K562 (cell line): ENCODE measurements at regions not wholly inside any gene's neighbourhood (a gene's known extent, or its start where the extent isn't known, plus 50 kb on each side); places are given as distances from the start of the nearest gene placed in this dataset.

Experiments
- ATAC-seq: fragments of 200-7000 bp; cut with Tn5 transposase; 3 replicates; pipeline ENCODE4 v1.9.1; 2020; ENCODE audit warnings: moderate library complexity
- BruUV-seq: library from RNA; stranded (reverse); fragments of 400-500 nt; replicated peaks from 2 replicates; lab custom pipeline; 2021; lab: Mats Ljungman, UMichigan
- CTCF ChIA-PET: fragments of 300-600 bp; formaldehyde crosslinking; extraction: SDS; loops from one replicate; lab custom pipeline; 2021; ENCODE audit warnings: low intra/inter-chr PET ratio; lab: Yijun Ruan, JAX
- POLR2A ChIA-PET: fragments of 300-600, 350-650 bp; sonication (Branson Sonifier 250); formaldehyde crosslinking; extraction: SDS; loops from one replicate; lab custom pipeline; 2021; ENCODE audit warnings: antibody characterized with exemption, inconsistent platforms; lab: Yijun Ruan, JAX
- DNase-seq, 4 experiments: peaks; one replicate each; pipeline versions ENCODE4 v3.0.0 to v3.0.0-alpha.2; 2011 to 2018; ENCODE audit warnings: low spot score in 3 of 4, mixed read lengths in 3 of 4; ENCODE audit errors: extremely low read depth in 1 of 4
- FAIRE-seq: peaks from 2 replicates; lab custom pipeline; 2011; peaks lifted over from hg19 to GRCh38; lab: Jason Lieb, UNC
- H2AFZ ChIP-seq: 2 replicates; pipeline ENCODE4 v1.6.0; 2011; ENCODE audit warnings: low read depth, low read length, control low read depth, inconsistent platforms
- H3K27ac ChIP-seq: fragments of 200-600 bp; 3 replicates; pipeline ENCODE4 v1.8.0; 2011; ENCODE audit warnings: low read depth, mild to moderate bottlenecking, control low read depth, inconsistent platforms, low read length, moderate library complexity, mixed read lengths; ENCODE audit errors: extremely low read depth
- H3K27me3 ChIP-seq, 2 experiments: fragments of 300-600 bp in 1 of 2; 2 replicates in 1 of 2; 3 replicates in 1 of 2; pipeline versions ENCODE4 v1.6.0 to v1.8.0; 2011; ENCODE audit warnings: inconsistent platforms in 2 of 2, low read length in 2 of 2, mild to moderate bottlenecking in 1 of 2, mixed read lengths in 1 of 2, moderate library complexity in 1 of 2; ENCODE audit not compliant: control insufficient read depth in 2 of 2, insufficient read depth in 2 of 2
- H3K36me3 ChIP-seq: fragments of 300-600 bp; 3 replicates; pipeline ENCODE4 v1.8.0; 2011; ENCODE audit warnings: mild to moderate bottlenecking, low read length, inconsistent platforms; ENCODE audit not compliant: control insufficient read depth, insufficient read depth
- H3K4me1 ChIP-seq, 2 experiments: fragments of 200-600 bp in 1 of 2; replicated peaks in 1 of 2; 2 replicates in 1 of 2; 3 replicates in 1 of 2; pipeline versions ENCODE4 v1.5.1 to v1.8.0; 2011; ENCODE audit warnings: inconsistent platforms in 2 of 2, low read length in 2 of 2, mild to moderate bottlenecking in 1 of 2, mixed read lengths in 1 of 2, moderate library complexity in 1 of 2; ENCODE audit not compliant: control insufficient read depth in 2 of 2, insufficient read depth in 2 of 2
- H3K4me2 ChIP-seq: 2 replicates; pipeline ENCODE4 v1.6.1; 2011; ENCODE audit warnings: low read length, control low read depth, inconsistent platforms, mixed read lengths; ENCODE audit not compliant: insufficient read depth
- H3K4me3 ChIP-seq: fragments of 200-600 bp; sonication (generic), shearing (Covaris generic); 2 replicates; pipeline ENCODE4 v1.5.1; 2016; ENCODE audit warnings: control low read depth, inconsistent platforms
- H3K79me2 ChIP-seq: fragments of 200-600 bp; 3 replicates; pipeline ENCODE4 v1.8.0; 2011; ENCODE audit warnings: low read length, inconsistent platforms; ENCODE audit not compliant: control insufficient read depth, insufficient read depth
- H3K9ac ChIP-seq, 2 experiments: 2 replicates each; pipeline versions ENCODE4 v1.6.0 to v1.6.1; 2011; ENCODE audit warnings: low read depth in 2 of 2, low read length in 2 of 2, control low read depth in 1 of 2, inconsistent platforms in 1 of 2, mild to moderate bottlenecking in 1 of 2, mixed read lengths in 1 of 2; ENCODE audit not compliant: insufficient read depth in 1 of 2
- H3K9me1 ChIP-seq: one replicate; pipeline ENCODE4 v1.6.0; 2011; ENCODE audit warnings: inconsistent platforms, mild to moderate bottlenecking, low read length, moderate library complexity; ENCODE audit not compliant: control insufficient read depth, insufficient read depth
- H3K9me3 ChIP-seq: replicated peaks from 2 replicates; pipeline ENCODE4 v1.5.1; 2011; ENCODE audit warnings: low read depth, low read length, inconsistent platforms; ENCODE audit not compliant: control insufficient read depth, insufficient read depth
- H4K20me1 ChIP-seq: replicated peaks from 2 replicates; pipeline ENCODE4 v1.6.1; 2011; ENCODE audit warnings: low read length, inconsistent platforms, mixed read lengths; ENCODE audit not compliant: control insufficient read depth, insufficient read depth
- BRD9 ChIP-seq: fragments of 450-650 bp; IDR thresholded peaks from 2 replicates; pipeline ENCODE4 v1.6.1; 2018; ENCODE audit warnings: low read depth; ENCODE audit not compliant: partially characterized antibody
- DDX20 ChIP-seq: fragments of 450-650 bp; IDR thresholded peaks from 2 replicates; pipeline ENCODE4 v1.6.1; 2016; ENCODE audit warnings: missing genetic modification characterization, low read depth, mild to moderate bottlenecking, missing compliant biosample characterization, moderate library complexity
- E2F1 ChIP-seq: sonication (generic); formaldehyde crosslinking; IDR thresholded peaks from 2 replicates; pipeline ENCODE4 v1.8.1; 2023; ENCODE audit warnings: mild to moderate bottlenecking, missing genetic modification reagents, moderate library complexity
- ETV5 ChIP-seq: sonication (generic); formaldehyde crosslinking; IDR thresholded peaks from 2 replicates; pipeline ENCODE4 v1.4.0; 2020; ENCODE audit warnings: low read depth, mild to moderate bottlenecking, missing genetic modification reagents
- NCOA4 ChIP-seq: fragments of 450-650 bp; IDR thresholded peaks from 2 replicates; pipeline ENCODE4 v1.6.1; 2018; ENCODE audit warnings: mild to moderate bottlenecking; ENCODE audit not compliant: partially characterized antibody
- NFE2 ChIP-seq: IDR thresholded peaks from 2 replicates; pipeline ENCODE4 v1.6.1; 2014; ENCODE audit warnings: antibody characterized with exemption, low read depth
- NR2F6 ChIP-seq: fragments of 450-650 bp; formaldehyde crosslinking; IDR thresholded peaks from 2 replicates; pipeline ENCODE4 v1.4.0; 2020; ENCODE audit warnings: mild to moderate bottlenecking
- PRDM10 ChIP-seq: fragments of 450-650 bp; IDR thresholded peaks from 2 replicates; pipeline ENCODE4 v1.6.1; 2018; ENCODE audit not compliant: partially characterized antibody
- RERE ChIP-seq: sonication (generic); formaldehyde crosslinking; IDR thresholded peaks from 2 replicates; pipeline ENCODE4 v1.8.0; 2023; ENCODE audit warnings: missing genetic modification reagents, mild to moderate bottlenecking, borderline replicate concordance
- RUNX1 ChIP-seq: sonication (generic); IDR thresholded peaks from 2 replicates; pipeline ENCODE4 v1.6.1; 2016; ENCODE audit warnings: antibody characterized with exemption, low read depth
- THRAP3 ChIP-seq: fragments of 450-650 bp; IDR thresholded peaks from 2 replicates; pipeline ENCODE4 v1.6.1; 2016; ENCODE audit warnings: mild to moderate bottlenecking, inconsistent platforms, borderline replicate concordance
- USF2 ChIP-seq: sonication (generic); formaldehyde crosslinking; IDR thresholded peaks from 2 replicates; pipeline ENCODE4 v1.5.0; 2020; ENCODE audit warnings: missing genetic modification reagents
- WGBS: fragments of 100-300 bp; shearing (Covaris generic); methylation state at CpG from one replicate; pipeline ENCODE4 v1.1.6; 2016; ENCODE audit warnings: low coverage, mixed read lengths; ENCODE audit not compliant: insufficient coverage; ENCODE audit errors: missing lambda C conversion rate; 5-methylcytosine and 5-hydroxymethylcytosine counted together
- in situ Hi-C: fragments of 300-500 bp; cut with MboI; formaldehyde crosslinking; loops from 4 replicates; pipeline ENCODE4 v1.15.0; 2018; ENCODE audit warnings: inconsistent platforms, mixed read lengths
- intact Hi-C: fragments of 100-400 bp; cut with micrococcal nuclease; formaldehyde crosslinking; loops from 2 replicates; pipeline ENCODE4 v1.14.2; 2022

GRCh38 chr20:19913349-19913748 lies 103.8 kb upstream of the NAA20 start:
- FAIRE-seq (no peak), DNase-seq (no peak), ATAC-seq (no peak)
- no peak overlapping the region for H3K27ac ChIP-seq
- POLR2A ChIA-PET = no interaction called here
- H3K9me3 ChIP-seq = no peaks in the 10 kb centered on the region
- H3K9me1 ChIP-seq = no peaks in the 10 kb centered on the region
- no TSS peak for BruUV-seq
- peaks cover 0 to 17% of the 10 kb centered on the region in 2 experiments; a peak in 2 of 5 replicates for H3K27me3 ChIP-seq
- no peak overlapping the region for H2AFZ ChIP-seq
- H3K79me2 ChIP-seq = no peaks in the 10 kb centered on the region
- H3K4me1 ChIP-seq = no peaks in the 10 kb centered on the region
- in situ Hi-C loops = no loop called here
- CTCF ChIA-PET = no interaction called here
- no peak overlapping the region for H3K4me3 ChIP-seq
- H3K4me2 ChIP-seq = no peak overlapping the region
- H3K9ac ChIP-seq = no peak overlapping the region
- WGBS = 0% methylated on average over 1 of the region's 1 CpG
- intact Hi-C loops = no loop called here
- H4K20me1 ChIP-seq = no peaks in the 10 kb centered on the region
- no peaks in the 10 kb centered on the region for H3K36me3 ChIP-seq
- TF ChIP-seq E2F1 (CRISPR knock-in tag) = no peak
- no peak for TF ChIP-seq NFE2
- no peak for TF ChIP-seq DDX20 (tag)
- no peak for TF ChIP-seq NCOA4
- TF ChIP-seq RUNX1 = no peak
- TF ChIP-seq RERE (CRISPR knock-in tag) = no peak
- TF ChIP-seq NR2F6 (CRISPR knock-in tag) = no peak
- no peak for TF ChIP-seq THRAP3
- no peak for TF ChIP-seq PRDM10
- TF ChIP-seq USF2 (CRISPR knock-in tag) = no peak
- TF ChIP-seq ETV5 (CRISPR knock-in tag) = no peak
- TF ChIP-seq BRD9 = no peak
